Transverse colon (tissue), 4 donors: ENCODE measurements at regions not wholly inside any gene's neighbourhood (a gene's known extent, or its start where the extent isn't known, plus 50 kb on each side); places are given as distances from the start of the nearest gene placed in this dataset.

Experiments used
- DNase-seq: peaks from one replicate; pipeline ENCODE4 v3.0.0-alpha.2; 2019
- H3K27ac ChIP-seq, 4 donors: fragments of 200-600 bp; sonication (generic); 2 replicates each; pipeline ENCODE4 v1.5.1; 2016 to 2018; ENCODE audit warnings: inconsistent platforms in 4 of 4
- H3K27me3 ChIP-seq: fragments of 200-600 bp; sonication (generic); 2 replicates; pipeline ENCODE4 v1.5.1; 2017; ENCODE audit warnings: inconsistent platforms
- H3K36me3 ChIP-seq, 4 donors: fragments of 200-600 bp; sonication (generic); 2 replicates each; pipeline ENCODE4 v1.5.1; 2017 to 2019; ENCODE audit warnings: inconsistent platforms in 4 of 4
- H3K4me1 ChIP-seq, 4 donors: fragments of 200-600 bp; sonication (generic); 2 replicates each; pipeline ENCODE4 v1.5.1; 2017 to 2020; ENCODE audit warnings: inconsistent platforms in 4 of 4
- H3K4me3 ChIP-seq, 4 donors: fragments of 200-600 bp; sonication (generic); 1 replicate in 1 of 4; 2 replicates in 3 of 4; pipeline versions ENCODE4 v1.5.1 to v1.6.1; 2017 to 2019; ENCODE audit warnings: inconsistent platforms in 4 of 4
- H3K9me3 ChIP-seq, 2 donors: fragments of 200-600 bp; sonication (generic); 2 replicates each; pipeline ENCODE4 v1.5.1; 2017 to 2019; ENCODE audit warnings: inconsistent platforms in 2 of 2
- CTCF ChIP-seq, 5 experiments: fragments of 200-600 bp in 3 of 5; fragments of 450-650 bp in 2 of 5; sonication (generic) in 3 of 5; IDR thresholded peaks; 1 replicate in 2 of 5; 2 replicates in 3 of 5; pipeline ENCODE4 v1.5.1; 2016 to 2017; ENCODE audit warnings: antibody characterized with exemption in 5 of 5, inconsistent platforms in 3 of 5, mild to moderate bottlenecking in 2 of 5, moderate library complexity in 1 of 5
- EP300 ChIP-seq: sonication (generic); formaldehyde crosslinking; IDR thresholded peaks from one replicate; pipeline ENCODE4 v1.6.1; 2017; ENCODE audit warnings: antibody characterized with exemption, low read depth
- POLR2A ChIP-seq: fragments of 450-650 bp; IDR thresholded peaks from one replicate; pipeline ENCODE4 v1.6.1; 2016; ENCODE audit warnings: antibody characterized with exemption, mild to moderate bottlenecking, moderate library complexity
- POLR2AphosphoS5 ChIP-seq, 3 donors: sonication (generic); formaldehyde crosslinking; IDR thresholded peaks; one replicate each; pipeline ENCODE4 v1.6.1; 2016; ENCODE audit warnings: antibody characterized with exemption in 3 of 3
- WGBS, 2 donors: methylation state at CpG; one replicate each; pipeline ENCODE4 v1.1.5; 2018; ENCODE audit warnings: low coverage in 1 of 2; 5-methylcytosine and 5-hydroxymethylcytosine counted together
- in situ Hi-C, 4 donors: fragments of 200-750 bp; cut with MboI; loops; one replicate each; pipeline versions ENCODE4 v1.15.0 to v1.15.1; 2017; ENCODE audit warnings: low sequenced_read_pairs in 3 of 4, low pct_ligation_motif_present in 1 of 4, low pct_unique_long_range_greater_than_20kb in 1 of 4
- intact Hi-C: fragments of 100-400 bp; cut with DNase I; formaldehyde crosslinking; loops from one replicate; pipeline ENCODE4 v1.15.1; 2023; ENCODE audit warnings: low total_unique reads

- H3K4me1 ChIP-seq, result no peaks in the 10 kb centered on the region
- WGBS, 2 donors, result 80 to 93% methylated on average over 5 to 6 of the region's 6 CpGs
- H3K4me3 ChIP-seq, result no peak overlapping the region
- in situ Hi-C loops (no loop called here), intact Hi-C loops (no loop called here)
- no peak overlapping the region for H3K27ac ChIP-seq
- H3K27me3 ChIP-seq, result no peaks in the 10 kb centered on the region
- DNase-seq, result no peak
- TF ChIP-seq POLR2AphosphoS5 (IDR thresholded peaks at IDR 0.05), result no peak
- no peak for TF ChIP-seq POLR2A
- no peak for TF ChIP-seq EP300
- no peak for TF ChIP-seq CTCF (IDR thresholded peaks at IDR 0.05)
- no peaks in the 10 kb centered on the region for H3K36me3 ChIP-seq
- peaks cover 0 to 3% of the 10 kb centered on the region in 2 donors for H3K9me3 ChIP-seq
Measured at GRCh38 chr6:2488578-2488977, 243.2 kb upstream of the GMDS start.

- Histone ChIP-seq H3K27ac (no peak overlapping the region), H3K36me3 (no peaks in the 10 kb centered on the region), H3K27me3 (no peaks in the 10 kb centered on the region), H3K4me1 (no peaks in the 10 kb centered on the region), H3K9me3 (peaks cover 5 to 7% of the 10 kb centered on the region in 2 donors), H3K4me3 (no peak overlapping the region)
- WGBS, 2 donors, result 45 to 50% methylated on average over 3 to 7 of the region's 7 CpGs
- in situ Hi-C loops, result no loop called here
- TF ChIP-seq POLR2AphosphoS5 (IDR thresholded peaks at IDR 0.05) (no peak), CTCF (IDR thresholded peaks at IDR 0.05) (no peak), EP300 (no peak), POLR2A (no peak)
- intact Hi-C loops, result no loop called here
- peak; percentile 18 for DNase-seq
Measured at GRCh38 chr6:2485116-2485515, 239.7 kb upstream of the GMDS start.

DNA sequence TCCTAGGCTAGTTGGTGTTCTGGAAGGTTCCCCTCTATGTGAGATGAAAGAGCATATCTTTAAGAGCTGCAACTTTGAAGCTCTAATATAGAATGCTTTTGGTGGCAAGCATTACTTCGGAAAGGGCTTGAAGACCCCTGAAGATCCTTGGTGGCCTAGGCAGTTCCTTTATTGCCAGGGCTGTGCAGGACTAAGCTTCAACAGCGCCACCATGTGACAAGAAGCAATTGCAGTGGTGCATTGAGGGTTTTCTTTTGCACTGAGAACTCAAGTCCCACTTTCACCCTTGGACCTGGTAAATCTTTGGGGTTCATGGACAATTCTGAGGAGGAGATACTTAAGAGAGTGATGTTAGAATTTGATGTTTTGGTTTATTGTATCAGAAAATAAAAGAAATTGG lies 237.4 kb upstream of the GMDS start:
- intact Hi-C loops (no loop called here), in situ Hi-C loops (no loop called here)
- Histone ChIP-seq H3K9me3 (peaks cover 5 to 7% of the 10 kb centered on the region in 2 donors), H3K4me1 (no peaks in the 10 kb centered on the region), H3K4me3 (no peak overlapping the region), H3K36me3 (no peaks in the 10 kb centered on the region), H3K27ac (no peak overlapping the region), H3K27me3 (no peaks in the 10 kb centered on the region)
- TF ChIP-seq POLR2AphosphoS5 (IDR thresholded peaks at IDR 0.05), result no peak
- TF ChIP-seq EP300, result no peak
- no peak for TF ChIP-seq POLR2A
- no peak for TF ChIP-seq CTCF (IDR thresholded peaks at IDR 0.05)
- DNase-seq, result no peak
- WGBS, 2 donors, result 83 to 89% methylated on average over 2 of the region's 2 CpGs

DNA sequence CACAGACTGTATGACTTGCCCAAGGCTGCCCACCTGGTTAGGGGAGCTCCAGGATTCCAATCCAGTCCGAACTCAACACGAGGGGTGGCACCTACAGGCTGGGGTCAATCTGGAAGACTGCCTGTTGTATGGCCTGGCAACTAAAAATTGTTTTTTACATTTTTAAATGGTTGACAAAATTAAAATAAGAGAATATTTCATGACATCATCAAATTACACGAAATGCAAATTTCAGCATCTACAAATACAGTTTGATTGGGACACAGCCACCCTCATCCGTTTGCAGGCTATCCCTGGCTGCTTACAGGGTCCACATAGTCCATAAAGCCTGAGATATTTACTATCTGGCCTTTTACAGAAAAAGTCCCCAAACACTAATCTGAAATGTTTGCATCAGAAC lies 235.9 kb upstream of the GMDS start:
- Histone ChIP-seq H3K36me3 (no peaks in the 10 kb centered on the region), H3K27ac (no peak overlapping the region), H3K9me3 (peaks cover 5 to 7% of the 10 kb centered on the region in 2 donors), H3K27me3 (no peaks in the 10 kb centered on the region), H3K4me3 (no peak overlapping the region), H3K4me1 (no peaks in the 10 kb centered on the region)
- no peak for DNase-seq
- intact Hi-C loops (no loop called here), in situ Hi-C loops (no loop called here)
- 89 to 92% methylated on average over 4 of the region's 4 CpGs for WGBS, 2 donors
- no peak for TF ChIP-seq EP300
- TF ChIP-seq CTCF (IDR thresholded peaks at IDR 0.05), result no peak
- no peak for TF ChIP-seq POLR2A
- no peak for TF ChIP-seq POLR2AphosphoS5 (IDR thresholded peaks at IDR 0.05)
